ENCODE measurements at regions not wholly inside any gene's neighbourhood (a gene's known extent, or its start where the extent isn't known, plus 50 kb on each side); places are given as distances from the start of the nearest gene placed in this dataset.

DNA sequence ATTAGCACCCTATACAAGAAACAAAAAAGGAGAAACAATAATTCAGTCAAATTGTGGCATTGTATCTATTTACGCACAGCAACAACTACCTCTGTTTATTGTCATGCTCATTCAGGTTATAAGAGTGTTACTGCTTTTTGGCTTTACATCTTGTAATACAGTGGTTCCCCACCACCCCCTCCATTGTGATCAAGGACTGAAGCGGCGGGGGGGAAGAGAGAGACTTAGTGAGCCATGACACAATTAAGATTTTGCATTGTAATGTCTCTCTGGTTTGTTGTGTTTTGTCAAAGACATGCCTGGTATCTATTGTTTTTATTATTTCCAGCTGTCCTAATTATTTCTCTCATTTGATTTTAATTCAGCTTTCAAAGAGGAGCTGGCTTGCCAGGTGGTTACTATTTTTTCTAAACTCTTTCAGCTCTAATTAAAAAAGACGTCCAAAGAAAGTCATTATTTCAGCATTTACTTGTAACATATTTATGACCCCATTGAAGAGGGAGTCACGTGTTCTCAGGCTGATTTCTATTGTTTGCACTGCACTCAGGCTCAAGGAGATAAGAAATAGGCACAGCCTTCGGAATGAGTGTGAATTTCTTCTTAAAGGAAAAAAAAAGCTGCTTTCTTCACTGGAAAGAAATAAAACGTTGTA, 234.4 kb upstream of the TBL1XR1 start:
- no peak overlapping the region for H3K4me3 ChIP-seq
- intact Hi-C loops (cut with DNase I; ENCODE audit: low total_unique reads), result no loop called here
- H3K36me3 ChIP-seq, result no peaks in the 10 kb centered on the region
- 54 to 67% (median 58%) methylated on average over 7 of the region's 7 CpGs for WGBS, 5 donors
- peaks cover 0 to 30% (median 6%) of the 10 kb centered on the region in 6 donors for H3K4me1 ChIP-seq
- no peaks in the 10 kb centered on the region for H3K9me3 ChIP-seq
- no peak for DNase-seq
- no peak for TF ChIP-seq POLR2AphosphoS5 (IDR thresholded peaks at IDR 0.05)
- TF ChIP-seq, protein P1, sequence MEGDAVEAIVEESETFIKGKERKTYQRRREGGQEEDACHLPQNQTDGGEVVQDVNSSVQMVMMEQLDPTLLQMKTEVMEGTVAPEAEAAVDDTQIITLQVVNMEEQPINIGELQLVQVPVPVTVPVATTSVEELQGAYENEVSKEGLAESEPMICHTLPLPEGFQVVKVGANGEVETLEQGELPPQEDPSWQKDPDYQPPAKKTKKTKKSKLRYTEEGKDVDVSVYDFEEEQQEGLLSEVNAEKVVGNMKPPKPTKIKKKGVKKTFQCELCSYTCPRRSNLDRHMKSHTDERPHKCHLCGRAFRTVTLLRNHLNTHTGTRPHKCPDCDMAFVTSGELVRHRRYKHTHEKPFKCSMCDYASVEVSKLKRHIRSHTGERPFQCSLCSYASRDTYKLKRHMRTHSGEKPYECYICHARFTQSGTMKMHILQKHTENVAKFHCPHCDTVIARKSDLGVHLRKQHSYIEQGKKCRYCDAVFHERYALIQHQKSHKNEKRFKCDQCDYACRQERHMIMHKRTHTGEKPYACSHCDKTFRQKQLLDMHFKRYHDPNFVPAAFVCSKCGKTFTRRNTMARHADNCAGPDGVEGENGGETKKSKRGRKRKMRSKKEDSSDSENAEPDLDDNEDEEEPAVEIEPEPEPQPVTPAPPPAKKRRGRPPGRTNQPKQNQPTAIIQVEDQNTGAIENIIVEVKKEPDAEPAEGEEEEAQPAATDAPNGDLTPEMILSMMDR (IDR thresholded peaks at IDR 0.05 in 8 of 11, conservative IDR thresholded peaks at IDR 0.05 in 3 of 11), result no peak
- no peak for TF ChIP-seq POLR2A (IDR thresholded peaks at IDR 0.05)
- H3K27me3 ChIP-seq (replicated peaks in 1 of 7), result no peaks in the 10 kb centered on the region
- H3K27ac ChIP-seq, result no peak overlapping the region

DNA sequence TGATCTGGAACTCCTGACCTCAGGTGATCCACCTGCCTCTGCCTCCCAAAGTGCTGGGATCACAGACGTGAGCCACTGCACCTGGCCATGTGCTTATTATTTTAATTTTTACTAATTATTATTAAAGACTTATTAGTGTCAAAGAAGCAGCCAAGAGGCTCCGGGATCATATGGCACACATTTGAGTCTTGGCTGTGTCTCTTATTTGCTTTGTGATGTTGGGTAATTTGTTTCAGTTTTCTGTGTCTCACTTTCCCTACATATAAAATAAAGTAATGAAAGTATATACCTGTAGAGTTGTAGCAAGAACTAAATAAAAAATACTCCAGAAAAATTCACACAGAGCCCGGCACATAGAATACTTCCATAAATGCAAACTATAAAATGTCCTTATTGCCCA, 238.0 kb upstream of the TBL1XR1 start:
- Histone ChIP-seq H3K36me3 (no peaks in the 10 kb centered on the region), H3K27ac (no peak overlapping the region), H3K4me3 (no peak overlapping the region), H3K4me1 (peaks cover 0 to 3% (median 0%) of the 10 kb centered on the region in 6 donors), H3K27me3 (replicated peaks in 1 of 7) (no peaks in the 10 kb centered on the region), H3K9me3 (no peaks in the 10 kb centered on the region)
- intact Hi-C loops (cut with DNase I; ENCODE audit: low total_unique reads), result no loop called here
- WGBS, 5 donors, result 92 to 99% (median 93%) methylated on average over 3 of the region's 3 CpGs
- DNase-seq, result no peak
- TF ChIP-seq, protein P1 (IDR thresholded peaks at IDR 0.05 in 8 of 11, conservative IDR thresholded peaks at IDR 0.05 in 3 of 11), result no peak
- TF ChIP-seq POLR2AphosphoS5 (IDR thresholded peaks at IDR 0.05) (no peak), POLR2A (IDR thresholded peaks at IDR 0.05) (no peak)

DNA sequence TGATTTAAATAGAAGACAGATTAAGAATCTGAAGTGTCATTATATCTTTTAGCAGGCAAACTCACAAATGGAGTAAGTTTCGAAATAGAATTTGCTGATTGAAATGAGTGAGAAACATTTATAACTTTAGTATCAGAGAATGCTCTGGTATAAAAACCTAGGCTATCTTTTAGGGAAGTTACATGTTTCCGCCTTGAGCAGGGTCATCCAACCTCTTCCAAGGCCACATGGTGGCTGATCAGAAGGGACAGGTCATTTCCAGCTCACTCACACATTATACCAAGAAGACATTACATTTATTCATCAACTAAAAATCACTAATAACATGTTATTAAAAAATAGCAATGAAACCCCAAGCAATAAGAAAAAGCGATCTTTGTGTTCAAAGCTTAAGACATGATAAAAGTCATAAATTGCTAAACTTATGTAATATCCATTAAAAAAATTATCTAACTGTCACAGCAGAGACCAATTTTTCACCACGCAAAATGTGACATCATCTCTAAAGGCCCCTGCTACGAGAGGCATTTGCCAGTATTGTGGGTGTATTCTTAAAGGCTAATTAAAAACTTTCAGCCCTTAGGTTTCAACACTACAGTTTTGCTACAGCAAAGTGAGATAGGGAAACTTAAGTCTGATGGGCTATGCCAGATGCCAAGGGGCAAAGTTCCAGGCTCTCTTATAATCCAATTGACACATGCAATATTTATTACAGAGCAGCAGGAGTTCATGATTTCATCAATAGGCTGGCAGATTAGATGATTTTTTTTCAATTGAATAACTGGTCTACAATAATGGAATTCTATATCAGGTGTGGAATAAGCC, 240.4 kb upstream of the TBL1XR1 start:
- Histone ChIP-seq H3K27ac (peak overlapping the region in 7 of 8 donors; percentile 7 to 71 (median 64)), H3K36me3 (no peaks in the 10 kb centered on the region), H3K4me3 (no peak overlapping the region), H3K9me3 (no peaks in the 10 kb centered on the region), H3K27me3 (replicated peaks in 1 of 7) (no peaks in the 10 kb centered on the region), H3K4me1 (peaks cover 0 to 17% (median 13%) of the 10 kb centered on the region in 6 donors)
- 65 to 81% (median 73%) methylated on average over 5 of the region's 5 CpGs for WGBS, 5 donors
- TF ChIP-seq POLR2AphosphoS5 (IDR thresholded peaks at IDR 0.05), result peak in 1 of 3 donors; percentile 46
- TF ChIP-seq, protein P1 (IDR thresholded peaks at IDR 0.05 in 8 of 11, conservative IDR thresholded peaks at IDR 0.05 in 3 of 11), result no peak
- intact Hi-C loops (cut with DNase I; ENCODE audit: low total_unique reads), result no loop called here
- DNase-seq, result no peak

DNA sequence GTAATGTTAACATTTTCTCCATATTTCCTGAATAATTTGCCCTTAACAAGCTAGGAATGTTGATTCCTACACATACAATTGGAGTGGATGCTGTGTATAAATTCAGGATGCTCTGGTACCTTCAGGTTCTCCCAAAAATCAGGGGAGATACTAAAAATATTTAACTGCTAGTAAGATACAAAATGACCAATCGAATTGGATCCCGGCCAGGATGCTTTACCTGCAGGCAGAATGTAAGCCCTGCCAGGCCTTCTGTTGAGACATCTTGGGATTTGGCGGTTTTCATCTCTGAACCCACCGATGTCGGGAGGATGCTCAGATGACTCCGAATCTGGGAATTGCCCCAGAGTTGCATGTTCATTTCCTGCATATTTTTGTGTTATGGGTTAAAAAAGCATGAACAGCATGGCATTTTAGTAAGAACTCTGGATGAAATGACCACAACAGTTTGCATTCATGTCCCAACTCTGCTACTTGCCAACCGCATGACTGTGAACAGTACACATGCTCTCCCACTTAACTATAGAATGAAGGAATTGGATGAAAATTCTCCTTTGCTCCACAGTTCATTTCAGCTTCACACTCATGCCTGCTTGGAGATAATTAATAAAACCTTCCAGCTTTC, 241.4 kb upstream of the TBL1XR1 start:
- WGBS, 5 donors, result 96 to 100% (median 96%) methylated on average over 7 of the region's 7 CpGs
- no peak overlapping the region for H3K4me3 ChIP-seq

More for the DNA sequence above, 241.4 kb upstream of the TBL1XR1 start:
- H3K27me3 ChIP-seq (replicated peaks in 1 of 7), result no peaks in the 10 kb centered on the region
- peak overlapping the region in 1 of 8 donors; percentile 68 for H3K27ac ChIP-seq
- peaks cover 0 to 26% (median 18%) of the 10 kb centered on the region in 6 donors for H3K4me1 ChIP-seq
- no peak for TF ChIP-seq POLR2AphosphoS5 (IDR thresholded peaks at IDR 0.05)
- TF ChIP-seq POLR2A (IDR thresholded peaks at IDR 0.05), result no peak
- TF ChIP-seq, protein P1 (IDR thresholded peaks at IDR 0.05 in 8 of 11, conservative IDR thresholded peaks at IDR 0.05 in 3 of 11), result no peak
- no peaks in the 10 kb centered on the region for H3K9me3 ChIP-seq
- no peaks in the 10 kb centered on the region for H3K36me3 ChIP-seq
- no peak for DNase-seq
- intact Hi-C loops (cut with DNase I; ENCODE audit: low total_unique reads), result no loop called here

Measured in spleen (tissue), 11 donors.